ENCODE measurements at regions not wholly inside any gene's neighbourhood (a gene's known extent, or its start where the extent isn't known, plus 50 kb on each side); places are given as distances from the start of the nearest gene placed in this dataset.

- TF ChIP-seq POLR2A (IDR thresholded peaks at IDR 0.05; ENCODE audit: low read length) (no peak), GATA1 (IDR thresholded peaks at IDR 0.05; ENCODE audit: low read depth, low read length) (no peak)
Observed at GRCh38 chr7:23955145-23955544, 245.1 kb downstream of the STK31 start.
